NCI-H510A treated with DMSO at 0.1 percent for 48 hours (cell line): ENCODE measurements at regions not wholly inside any gene's neighbourhood (a gene's known extent, or its start where the extent isn't known, plus 50 kb on each side); places are given as distances from the start of the nearest gene placed in this dataset.
"Not testable (repeated sequence)": the region's sequence is repeated elsewhere in the genome, so short reads cannot be mapped to it uniquely, and the experiment has no call there.

ENCODE experiments used
- DNase-seq: peaks from one replicate; lab custom pipeline; 2025; lab: John Stamatoyannopoulos, UW

DNA sequence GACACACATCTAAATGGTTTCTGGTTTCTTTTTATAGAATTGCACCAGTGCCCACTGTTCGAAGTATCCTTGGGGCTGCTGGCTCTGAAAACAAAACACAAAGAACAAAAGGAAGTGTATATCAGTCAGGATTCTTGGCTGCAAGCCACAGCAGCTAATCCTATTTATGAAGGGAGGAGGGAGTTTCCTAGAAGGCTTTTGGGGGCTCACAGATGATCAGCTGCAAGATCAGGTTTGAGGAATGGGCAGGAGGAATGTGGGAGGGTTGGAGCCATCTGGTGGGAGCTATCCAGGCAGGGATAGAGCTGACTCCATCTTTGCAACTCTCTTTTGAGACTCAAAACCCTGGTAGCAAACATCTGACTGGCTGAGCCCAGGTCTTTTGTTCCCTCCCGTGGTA is 118.3 kb upstream of the EEF2KMT start:
- DNase-seq, result no peak

- no peak for DNase-seq
These were observed 116.9 kb upstream of the EEF2KMT start for GRCh38 chr16:5214466-5214865.

DNA sequence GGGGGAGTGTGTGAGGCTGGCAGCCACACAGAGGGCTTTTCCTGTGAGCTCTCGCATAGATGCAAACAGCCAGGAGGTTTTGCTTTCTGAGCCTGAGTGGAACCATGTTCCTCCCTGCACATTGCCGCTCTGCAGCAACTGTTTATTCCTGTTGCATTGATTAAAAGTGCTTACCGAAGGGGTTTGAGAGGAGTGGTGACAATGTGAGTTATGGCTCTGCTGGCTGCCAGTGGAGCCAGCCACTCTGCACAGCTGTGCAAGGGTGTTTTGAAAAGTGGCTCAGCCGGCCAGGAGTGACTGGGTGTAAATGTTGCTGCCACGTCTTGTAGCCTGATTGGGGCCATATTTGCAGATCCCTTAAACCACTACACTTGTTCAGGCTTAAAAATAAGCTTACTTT is 114.9 kb upstream of the EEF2KMT start:
- DNase-seq, result not testable (repeated sequence)

DNA sequence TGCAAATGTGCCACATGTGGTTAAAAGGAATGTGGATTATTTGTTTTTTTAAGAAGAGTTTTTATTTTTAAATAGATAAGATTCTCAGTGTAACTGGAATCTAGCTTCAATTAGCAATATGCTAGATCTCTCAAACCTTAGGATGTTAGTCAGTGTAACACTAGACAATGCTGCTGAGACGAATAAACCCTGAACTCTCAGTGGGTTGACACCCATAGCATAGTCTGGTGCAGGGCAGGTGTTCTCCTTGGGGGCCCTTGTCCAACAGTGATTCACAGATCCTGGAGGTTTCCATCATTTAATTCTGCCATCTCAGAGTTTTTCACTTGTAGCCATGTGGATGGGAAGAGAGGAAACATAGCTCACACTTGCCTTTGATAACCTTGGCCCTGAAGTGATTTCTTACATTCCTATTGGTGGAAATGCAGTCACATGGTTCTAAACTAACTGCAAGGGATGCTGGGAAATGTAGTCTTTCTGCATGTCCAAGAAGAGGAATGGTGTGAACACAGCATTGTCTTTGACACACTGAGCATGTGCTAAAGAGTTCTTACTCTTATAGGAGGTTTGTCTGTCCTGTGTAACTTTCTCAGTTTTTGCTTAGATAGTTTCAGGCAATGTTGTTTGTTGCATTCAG is 110.4 kb upstream of the EEF2KMT start:
- DNase-seq, result not testable (repeated sequence)

- no peak for DNase-seq
These were observed 109.5 kb upstream of the EEF2KMT start for GRCh38 chr16:5207001-5207523.

DNA sequence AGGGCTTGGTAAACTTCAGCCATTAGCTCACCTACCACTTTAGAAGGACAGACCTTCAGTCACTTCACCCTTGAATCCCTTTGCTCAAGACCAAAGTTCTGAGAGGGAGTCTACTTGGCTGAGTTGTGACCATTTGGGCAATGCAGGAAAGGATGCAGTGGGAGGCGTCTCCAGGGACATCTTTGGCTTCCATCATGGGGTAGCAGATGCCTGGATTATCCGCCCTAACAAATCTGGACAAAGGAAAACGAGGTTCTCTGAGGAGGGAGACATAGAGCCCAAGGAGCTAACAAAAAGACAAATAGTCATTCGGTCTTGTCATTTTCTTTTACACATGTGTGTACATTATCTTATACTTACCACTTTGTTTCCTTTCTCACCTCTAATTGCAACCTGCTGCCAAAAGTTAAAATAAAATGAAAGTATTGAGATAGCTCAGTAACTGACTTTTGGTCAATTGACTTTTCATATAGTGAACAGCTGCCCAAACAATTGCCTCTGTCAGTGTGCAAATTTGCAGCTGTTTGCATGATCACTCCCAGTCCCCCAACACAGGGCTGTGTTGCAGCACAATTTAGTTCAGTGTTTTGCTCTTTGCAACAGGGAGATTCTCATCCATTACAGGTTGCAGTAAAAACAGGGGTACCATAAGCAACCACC is 108.9 kb upstream of the EEF2KMT start:
- no peak for DNase-seq

DNA sequence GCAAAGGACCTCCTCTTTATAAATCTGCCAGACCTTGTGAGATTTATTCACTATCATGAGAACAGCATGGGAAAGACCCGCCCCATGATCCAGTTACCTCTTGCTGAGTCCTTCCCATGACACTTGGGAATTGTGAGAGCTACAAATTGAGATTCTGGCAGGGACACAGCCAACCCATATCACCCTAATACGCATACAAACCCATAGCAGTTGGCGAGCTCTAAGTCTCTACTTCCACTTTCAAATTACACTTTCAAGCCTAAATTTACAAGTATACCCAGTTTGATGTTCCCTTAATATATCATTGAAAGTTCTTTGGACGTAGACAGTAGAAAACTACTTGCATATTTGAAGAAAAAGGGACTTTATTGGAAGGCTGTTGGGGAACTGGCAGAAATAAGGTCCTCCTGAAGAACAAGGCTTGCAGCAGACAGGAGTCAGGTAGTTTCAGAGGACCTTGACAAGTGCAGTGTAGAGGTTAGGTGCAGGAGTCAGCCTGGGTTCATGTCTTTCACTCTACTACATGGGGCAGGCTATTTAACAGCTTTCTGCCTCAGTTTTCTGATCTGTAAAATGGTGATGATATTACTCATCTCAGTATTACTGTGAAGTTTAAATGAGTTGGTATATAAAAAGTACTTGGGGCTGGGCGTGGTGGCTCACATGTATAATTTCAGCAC is 107.9 kb upstream of the EEF2KMT start:
- DNase-seq, result no peak

DNA sequence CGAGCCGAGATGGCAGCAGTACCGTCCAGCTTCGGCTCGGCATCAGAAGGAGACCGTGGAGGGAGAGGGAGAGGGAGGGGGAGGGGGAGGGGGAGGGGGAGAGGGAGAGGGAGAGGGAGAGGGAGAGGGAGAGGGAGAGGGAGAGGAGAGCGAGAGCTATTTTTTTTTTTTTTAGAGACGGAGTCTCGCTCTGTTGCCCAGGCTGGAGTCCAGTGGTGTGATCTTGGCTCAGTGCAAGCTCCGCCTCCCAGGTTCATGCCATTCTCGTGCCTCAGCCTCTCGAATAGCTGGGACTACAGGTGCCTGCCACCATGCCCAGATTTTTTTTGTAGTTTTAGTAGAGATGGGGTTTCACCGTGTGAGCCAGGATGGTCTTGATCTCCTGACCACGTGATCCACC is 106.1 kb upstream of the EEF2KMT start:
- DNase-seq, result not testable (repeated sequence)

- DNase-seq, result no peak
These were observed 102.5 kb upstream of the EEF2KMT start for GRCh38 chr16:5200123-5200522.

DNA sequence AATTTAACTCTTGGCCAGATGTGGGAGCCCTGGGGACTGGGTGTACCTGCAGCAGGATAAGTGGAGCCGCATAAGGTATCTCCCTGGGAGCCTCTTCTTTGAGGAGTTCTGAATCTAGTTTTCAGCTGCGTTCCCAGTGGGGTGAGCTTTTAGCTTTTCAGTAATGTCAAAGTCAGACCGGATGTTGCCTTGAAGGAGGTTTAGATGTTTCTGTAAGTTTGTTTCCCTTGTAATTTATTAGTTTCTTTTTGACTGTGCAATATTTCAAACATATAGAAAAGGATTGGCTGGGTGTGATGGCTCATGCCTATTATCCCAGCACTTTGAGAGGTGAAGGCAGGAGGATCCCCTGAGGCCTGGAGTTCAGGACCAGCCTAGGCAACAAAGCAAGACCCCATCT is 98.6 kb upstream of the EEF2KMT start:
- no peak for DNase-seq

DNA sequence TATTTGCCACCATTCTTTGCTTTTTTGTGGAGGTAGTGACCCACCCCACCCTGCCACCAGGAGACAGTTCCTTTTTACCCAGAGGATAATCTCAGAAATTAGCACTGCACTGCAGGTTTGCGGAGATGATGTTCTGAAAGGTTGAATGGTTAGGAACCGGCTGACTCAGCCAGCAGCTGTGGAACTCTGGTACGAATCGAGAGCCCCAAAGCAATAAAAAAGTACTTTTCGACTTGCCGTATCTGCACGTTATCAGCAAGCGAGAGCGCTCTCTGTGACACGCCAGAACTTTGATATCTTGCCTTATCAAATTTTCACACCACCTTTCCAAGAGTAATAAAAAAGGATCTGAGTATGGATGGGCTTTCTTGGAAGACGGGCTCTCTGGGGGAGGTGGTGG is 96.3 kb upstream of the EEF2KMT start:
- DNase-seq, result no peak

- no peak for DNase-seq
These were observed 91.4 kb upstream of the EEF2KMT start for GRCh38 chr16:5188989-5189352.

GRCh38 chr16:5188318-5188988 is 90.9 kb upstream of the EEF2KMT start:
- no peak for DNase-seq

DNA sequence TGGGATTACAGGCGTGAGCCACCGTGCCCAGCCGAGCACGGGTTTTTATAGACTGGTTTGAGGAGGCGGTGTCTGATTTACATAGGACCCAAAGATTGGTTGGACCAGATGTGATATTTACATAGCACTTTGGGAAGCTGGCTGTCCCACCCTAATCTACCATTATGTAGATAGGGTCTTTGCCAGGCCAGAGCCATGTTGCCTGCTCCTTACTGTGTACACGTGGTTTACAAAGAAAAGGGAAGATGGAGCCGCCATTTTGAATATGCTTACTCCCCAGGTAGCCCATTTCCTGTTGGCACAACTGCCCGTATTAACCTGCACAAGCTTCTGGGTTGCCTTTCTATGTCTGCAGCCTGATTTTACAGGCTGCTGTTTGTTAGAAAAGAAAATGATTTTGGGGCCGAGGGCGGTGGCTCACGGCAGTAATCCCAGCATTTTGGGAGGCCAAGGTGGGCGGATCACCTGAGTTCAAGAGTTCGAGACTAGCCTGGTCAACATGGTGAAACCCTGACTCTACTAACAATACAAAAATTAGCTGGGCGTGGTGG is 89.9 kb upstream of the EEF2KMT start:
- no peak for DNase-seq

DNA sequence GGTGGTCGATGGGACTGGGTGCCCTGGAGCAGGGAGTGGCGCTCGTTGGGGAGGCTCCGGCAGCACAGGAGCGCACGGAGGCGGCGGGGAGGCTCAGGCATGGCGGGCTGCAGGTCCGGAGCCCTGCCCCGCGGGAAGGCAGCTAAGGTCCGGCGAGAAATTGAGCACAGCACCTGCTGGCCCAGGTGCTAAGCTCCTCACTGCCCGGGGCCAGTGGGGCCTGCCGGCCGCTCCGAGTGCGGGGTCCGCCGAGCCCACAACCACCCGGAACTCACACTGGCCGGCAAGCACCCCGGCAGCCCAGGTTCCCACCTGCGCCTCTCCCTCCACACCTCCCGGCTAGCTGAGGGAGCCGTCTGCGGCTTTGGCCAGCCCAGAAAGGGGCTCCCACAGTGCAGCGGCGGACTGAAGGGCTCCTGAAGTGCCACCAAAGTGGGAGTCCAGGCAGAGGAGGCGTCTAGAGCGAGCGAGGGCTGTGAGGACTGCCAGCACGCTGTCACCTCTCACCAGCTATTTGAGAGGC is 88.8 kb upstream of the EEF2KMT start:
- DNase-seq, result no peak

- DNase-seq, result no peak
These were observed 78.9 kb upstream of the EEF2KMT start for GRCh38 chr16:5176505-5176904.

GRCh38 chr16:5175266-5175665 is 77.7 kb upstream of the EEF2KMT start:
- DNase-seq, result no peak

DNA sequence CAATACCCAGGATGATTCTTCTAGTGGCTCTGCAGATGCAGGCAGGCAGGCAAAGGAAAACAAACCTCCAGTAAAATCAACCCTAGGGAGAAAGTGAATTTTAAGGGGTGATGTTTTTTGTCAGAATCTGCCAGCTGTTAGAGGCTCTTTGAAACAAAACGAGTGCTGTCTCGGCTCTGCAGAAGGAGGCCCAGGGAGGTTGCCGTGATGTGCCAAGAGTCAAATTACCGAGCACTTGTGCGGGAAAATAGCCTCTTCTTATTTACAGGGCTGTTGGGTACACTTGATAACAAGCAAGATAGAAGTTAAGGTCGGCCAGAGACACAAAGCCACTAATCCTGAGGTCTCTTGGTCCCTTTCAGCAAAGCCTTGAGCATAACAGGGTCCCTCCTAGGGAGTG is 68.9 kb upstream of the EEF2KMT start:
- no peak for DNase-seq

DNA sequence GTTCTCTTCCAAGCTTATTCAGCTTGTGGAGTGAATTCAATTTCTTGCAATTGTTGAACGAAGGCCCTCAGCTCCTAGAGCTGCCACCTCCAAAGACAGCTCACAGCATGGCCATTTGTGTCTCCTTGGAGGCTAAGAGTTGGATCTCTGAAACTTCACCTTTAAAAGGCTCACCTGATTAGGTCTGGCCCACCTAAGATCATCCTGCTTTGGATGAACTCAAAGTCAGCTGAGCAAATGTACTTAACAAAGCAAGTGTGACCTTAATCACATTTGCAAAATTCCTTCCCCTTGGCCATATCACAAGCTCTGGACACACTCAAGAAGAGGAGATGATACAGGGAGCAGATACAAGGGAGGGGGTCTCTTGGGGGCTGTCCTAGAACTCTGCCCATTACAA is 67.8 kb upstream of the EEF2KMT start:
- not testable (repeated sequence) for DNase-seq

GRCh38 chr16:5162801-5163200 is 65.2 kb upstream of the EEF2KMT start:
- DNase-seq, result not testable (repeated sequence)

- not testable (repeated sequence) for DNase-seq
These were observed 64.3 kb upstream of the EEF2KMT start for GRCh38 chr16:5161888-5162287.

GRCh38 chr16:5160010-5160409 is 62.4 kb upstream of the EEF2KMT start:
- DNase-seq, result not testable (repeated sequence)
